Glutamatergic neuron (in vitro differentiated cells): ENCODE measurements at regions not wholly inside any gene's neighbourhood (a gene's known extent, or its start where the extent isn't known, plus 50 kb on each side); places are given as distances from the start of the nearest gene placed in this dataset.

Experiments used
- DNase-seq: peaks from one replicate; pipeline ENCODE4 v3.0.0; 2022
- H3K27ac Mint-ChIP-seq: one replicate; pipeline ENCODE4 v1.8.0; 2020; ENCODE audit warnings: mild to moderate bottlenecking, mixed read lengths, inconsistent platforms; ENCODE audit not compliant: unreplicated experiment
- H3K27me3 Mint-ChIP-seq: one replicate; pipeline ENCODE4 v1.8.0; 2020; ENCODE audit warnings: mild to moderate bottlenecking, moderate library complexity, mixed read lengths, inconsistent platforms; ENCODE audit not compliant: unreplicated experiment
- H3K36me3 Mint-ChIP-seq: one replicate; pipeline ENCODE4 v1.8.0; 2020; ENCODE audit warnings: mild to moderate bottlenecking, mixed read lengths, inconsistent platforms; ENCODE audit not compliant: unreplicated experiment
- H3K4me1 Mint-ChIP-seq: one replicate; pipeline ENCODE4 v1.8.0; 2020; ENCODE audit warnings: mild to moderate bottlenecking, low read depth, mixed read lengths, inconsistent platforms; ENCODE audit not compliant: unreplicated experiment
- H3K4me3 Mint-ChIP-seq: one replicate; pipeline ENCODE4 v1.8.0; 2020; ENCODE audit warnings: mild to moderate bottlenecking, mixed read lengths, inconsistent platforms; ENCODE audit not compliant: unreplicated experiment
- H3K9me3 Mint-ChIP-seq: one replicate; pipeline ENCODE4 v1.8.0; 2020; ENCODE audit warnings: mild to moderate bottlenecking, moderate library complexity, mixed read lengths, inconsistent platforms; ENCODE audit not compliant: unreplicated experiment
- TF ChIP-seq, protein P1 (sequence below): fragments of 200-600 bp; sonication (generic); IDR thresholded peaks from one replicate; pipeline ENCODE4 v1.5.0; 2021; ENCODE audit not compliant: partially characterized antibody, unreplicated experiment

- H3K4me3 Mint-ChIP-seq, result no peak overlapping the region
- H3K27ac Mint-ChIP-seq, result no peak overlapping the region
- H3K27me3 Mint-ChIP-seq, result no peaks in the 10 kb centered on the region
- TF ChIP-seq, protein P1, sequence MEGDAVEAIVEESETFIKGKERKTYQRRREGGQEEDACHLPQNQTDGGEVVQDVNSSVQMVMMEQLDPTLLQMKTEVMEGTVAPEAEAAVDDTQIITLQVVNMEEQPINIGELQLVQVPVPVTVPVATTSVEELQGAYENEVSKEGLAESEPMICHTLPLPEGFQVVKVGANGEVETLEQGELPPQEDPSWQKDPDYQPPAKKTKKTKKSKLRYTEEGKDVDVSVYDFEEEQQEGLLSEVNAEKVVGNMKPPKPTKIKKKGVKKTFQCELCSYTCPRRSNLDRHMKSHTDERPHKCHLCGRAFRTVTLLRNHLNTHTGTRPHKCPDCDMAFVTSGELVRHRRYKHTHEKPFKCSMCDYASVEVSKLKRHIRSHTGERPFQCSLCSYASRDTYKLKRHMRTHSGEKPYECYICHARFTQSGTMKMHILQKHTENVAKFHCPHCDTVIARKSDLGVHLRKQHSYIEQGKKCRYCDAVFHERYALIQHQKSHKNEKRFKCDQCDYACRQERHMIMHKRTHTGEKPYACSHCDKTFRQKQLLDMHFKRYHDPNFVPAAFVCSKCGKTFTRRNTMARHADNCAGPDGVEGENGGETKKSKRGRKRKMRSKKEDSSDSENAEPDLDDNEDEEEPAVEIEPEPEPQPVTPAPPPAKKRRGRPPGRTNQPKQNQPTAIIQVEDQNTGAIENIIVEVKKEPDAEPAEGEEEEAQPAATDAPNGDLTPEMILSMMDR, result no peak
- H3K4me1 Mint-ChIP-seq, result no peaks in the 10 kb centered on the region
- no peaks in the 10 kb centered on the region for H3K9me3 Mint-ChIP-seq
- H3K36me3 Mint-ChIP-seq, result no peaks in the 10 kb centered on the region
- no peak for DNase-seq
Observed at GRCh38 chr13:54173996-54174395, 1145.4 kb downstream of the OLFM4 start.

GRCh38 chr13:54175466-54175865 is 1146.9 kb downstream of the OLFM4 start:
- no peaks in the 10 kb centered on the region for H3K36me3 Mint-ChIP-seq
- no peak overlapping the region for H3K4me3 Mint-ChIP-seq
- TF ChIP-seq, protein P1, result no peak
- H3K9me3 Mint-ChIP-seq, result no peaks in the 10 kb centered on the region
- H3K4me1 Mint-ChIP-seq, result no peaks in the 10 kb centered on the region
- H3K27me3 Mint-ChIP-seq, result no peaks in the 10 kb centered on the region
- H3K27ac Mint-ChIP-seq, result no peak overlapping the region
- DNase-seq, result no peak

DNA sequence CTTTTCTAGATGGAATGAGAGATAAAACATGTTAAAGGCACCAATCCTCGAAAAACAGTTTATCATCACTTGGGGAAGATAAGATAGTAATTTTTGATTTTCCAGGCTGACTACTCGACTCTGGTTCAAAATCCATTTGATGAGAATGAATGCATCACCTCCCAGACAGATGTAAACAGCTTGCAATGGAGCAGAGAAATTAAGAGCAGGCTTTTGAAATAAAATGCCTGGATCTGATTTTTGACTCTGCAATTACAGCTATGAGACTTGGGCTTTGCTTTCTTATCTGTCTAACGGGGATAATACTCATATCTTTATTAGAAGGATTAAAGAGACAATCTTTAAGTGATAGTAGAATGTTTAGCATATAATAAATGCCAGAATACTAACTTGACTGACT is 1148.9 kb downstream of the OLFM4 start:
- no peaks in the 10 kb centered on the region for H3K27me3 Mint-ChIP-seq
- no peak for DNase-seq
- H3K4me1 Mint-ChIP-seq, result no peaks in the 10 kb centered on the region
- no peaks in the 10 kb centered on the region for H3K36me3 Mint-ChIP-seq
- TF ChIP-seq, protein P1, result no peak
- no peak overlapping the region for H3K27ac Mint-ChIP-seq
- no peaks in the 10 kb centered on the region for H3K9me3 Mint-ChIP-seq
- H3K4me3 Mint-ChIP-seq, result no peak overlapping the region

DNA sequence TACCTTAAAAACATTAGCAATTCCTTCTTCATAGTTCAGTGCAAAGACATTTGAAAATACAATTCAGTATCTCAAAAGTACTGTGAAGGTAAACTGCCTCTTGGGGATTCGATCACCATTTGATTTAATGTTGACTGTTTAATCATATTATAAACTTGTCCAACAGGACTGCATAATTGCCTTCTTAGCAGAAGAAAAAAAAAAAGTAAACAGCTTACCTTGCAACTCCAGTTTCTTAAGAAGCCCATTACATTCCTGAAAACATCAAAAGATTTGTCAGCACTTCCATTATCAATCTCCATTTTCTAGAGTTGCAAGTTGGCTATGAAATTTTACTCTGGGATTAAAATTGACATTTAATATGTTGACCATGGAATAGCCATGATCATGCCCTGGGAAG is 1154.6 kb downstream of the OLFM4 start:
- no peaks in the 10 kb centered on the region for H3K4me1 Mint-ChIP-seq
- no peaks in the 10 kb centered on the region for H3K9me3 Mint-ChIP-seq

DNA sequence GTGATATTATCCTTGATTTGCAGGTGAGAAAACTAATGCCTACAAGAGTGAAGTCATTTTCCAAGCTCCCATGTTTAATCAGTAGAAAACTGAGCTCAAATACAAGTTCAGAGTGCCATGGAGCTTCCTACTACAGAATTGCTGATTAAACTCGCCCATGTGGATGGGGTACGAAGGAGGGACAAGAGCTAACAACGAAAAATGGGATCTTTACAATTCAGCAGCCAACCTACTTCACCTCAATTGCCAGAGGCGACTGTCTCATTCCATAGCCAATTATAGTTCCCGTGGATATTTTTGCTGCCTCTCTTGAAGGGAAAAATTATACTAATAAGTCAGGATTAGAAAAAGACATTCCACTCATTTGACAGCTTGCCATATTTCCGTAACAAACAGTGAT is 1155.1 kb downstream of the OLFM4 start:
- no peaks in the 10 kb centered on the region for H3K36me3 Mint-ChIP-seq
- H3K27ac Mint-ChIP-seq, result no peak overlapping the region
- H3K27me3 Mint-ChIP-seq, result no peaks in the 10 kb centered on the region
- TF ChIP-seq, protein P1, result no peak
- H3K4me1 Mint-ChIP-seq, result no peaks in the 10 kb centered on the region
- no peak overlapping the region for H3K4me3 Mint-ChIP-seq
- DNase-seq, result no peak
- no peaks in the 10 kb centered on the region for H3K9me3 Mint-ChIP-seq

More for the DNA sequence above, 1154.6 kb downstream of the OLFM4 start:
- TF ChIP-seq, protein P1, result no peak
- Mint-ChIP-seq H3K27ac (no peak overlapping the region), H3K36me3 (no peaks in the 10 kb centered on the region), H3K27me3 (no peaks in the 10 kb centered on the region), H3K4me3 (no peak overlapping the region)
- no peak for DNase-seq
